Adrenal gland (tissue), 9 donors: ENCODE measurements at regions not wholly inside any gene's neighbourhood (a gene's known extent, or its start where the extent isn't known, plus 50 kb on each side); places are given as distances from the start of the nearest gene placed in this dataset.

Source experiments
- DNase-seq, 7 donors: peaks; one replicate each; pipeline ENCODE4 v3.0.0-alpha.2; 2019 to 2020
- H3K27ac ChIP-seq, 5 donors: fragments of 200-600 bp; sonication (generic) in 4 of 5; 1 replicate in 3 of 5; 2 replicates in 2 of 5; pipeline versions ENCODE4 v1.5.1 to v1.8.0; 2016 to 2020; ENCODE audit warnings: mild to moderate bottlenecking in 1 of 5
- H3K27me3 ChIP-seq: fragments of 200-600 bp; 2 replicates; pipeline ENCODE4 v1.8.0; 2021
- H3K36me3 ChIP-seq, 2 donors: fragments of 200-600 bp; replicated peaks in 1 of 2; 1 replicate in 1 of 2; 2 replicates in 1 of 2; pipeline versions ENCODE4 v1.5.1 to v1.8.0; 2018 to 2022
- H3K4me1 ChIP-seq, 2 donors: fragments of 200-600 bp; replicated peaks in 1 of 2; 1 replicate in 1 of 2; 2 replicates in 1 of 2; pipeline versions ENCODE4 v1.5.1 to v1.8.0; 2018 to 2021
- H3K4me3 ChIP-seq, 4 donors: fragments of 200-600 bp; sonication (generic) in 3 of 4; one replicate each; pipeline ENCODE4 v1.5.1; 2016 to 2018
- H3K9me3 ChIP-seq, 3 donors: fragments of 200-600 bp; sonication (generic) in 1 of 3; replicated peaks in 1 of 3; 1 replicate in 2 of 3; 2 replicates in 1 of 3; pipeline versions ENCODE4 v1.5.1 to v1.8.0; 2016 to 2021
- POLR2A ChIP-seq, 2 donors: fragments of 450-650 bp; IDR thresholded peaks; one replicate each; pipeline ENCODE4 v1.6.1; 2017; ENCODE audit warnings: antibody characterized with exemption in 2 of 2, mild to moderate bottlenecking in 2 of 2, moderate library complexity in 1 of 2
- WGBS, 4 donors: extraction: QIAGEN DNeasy Blood & Tissue Kit in 2 of 4; methylation state at CpG; one replicate each; pipeline versions ENCODE4 v1.1.5 to v1.1.7; 2013 to 2017; 5-methylcytosine and 5-hydroxymethylcytosine counted together
- intact Hi-C, 2 donors: fragments of 100-400 bp; cut with DNase I; formaldehyde crosslinking; loops; one replicate each; pipeline versions ENCODE4 v1.14.1 to v1.15.0; 2022 to 2023
- TF ChIP-seq, protein P1 (sequence below), 6 experiments: fragments of 450-650 bp in 4 of 6; fragments of 200-600 bp in 2 of 6; sonication (generic) in 1 of 6; IDR thresholded peaks; 1 replicate in 5 of 6; 2 replicates in 1 of 6; pipeline versions ENCODE4 v1.5.1 to v1.8.0; 2016 to 2021; ENCODE audit warnings: antibody characterized with exemption in 6 of 6, mild to moderate bottlenecking in 2 of 6, moderate library complexity in 1 of 6
- donor health status: healthy with polysubstance abuse.
- donor health status: Bipolar disorder and iron deficiency.
- donor health status: DM: yes; HTN: yes; CAD: no.
- donor health status: DM: no; HTN: no; CAD: no.
- donor health status: DM: no; HTN: no; CAD: no.

DNA sequence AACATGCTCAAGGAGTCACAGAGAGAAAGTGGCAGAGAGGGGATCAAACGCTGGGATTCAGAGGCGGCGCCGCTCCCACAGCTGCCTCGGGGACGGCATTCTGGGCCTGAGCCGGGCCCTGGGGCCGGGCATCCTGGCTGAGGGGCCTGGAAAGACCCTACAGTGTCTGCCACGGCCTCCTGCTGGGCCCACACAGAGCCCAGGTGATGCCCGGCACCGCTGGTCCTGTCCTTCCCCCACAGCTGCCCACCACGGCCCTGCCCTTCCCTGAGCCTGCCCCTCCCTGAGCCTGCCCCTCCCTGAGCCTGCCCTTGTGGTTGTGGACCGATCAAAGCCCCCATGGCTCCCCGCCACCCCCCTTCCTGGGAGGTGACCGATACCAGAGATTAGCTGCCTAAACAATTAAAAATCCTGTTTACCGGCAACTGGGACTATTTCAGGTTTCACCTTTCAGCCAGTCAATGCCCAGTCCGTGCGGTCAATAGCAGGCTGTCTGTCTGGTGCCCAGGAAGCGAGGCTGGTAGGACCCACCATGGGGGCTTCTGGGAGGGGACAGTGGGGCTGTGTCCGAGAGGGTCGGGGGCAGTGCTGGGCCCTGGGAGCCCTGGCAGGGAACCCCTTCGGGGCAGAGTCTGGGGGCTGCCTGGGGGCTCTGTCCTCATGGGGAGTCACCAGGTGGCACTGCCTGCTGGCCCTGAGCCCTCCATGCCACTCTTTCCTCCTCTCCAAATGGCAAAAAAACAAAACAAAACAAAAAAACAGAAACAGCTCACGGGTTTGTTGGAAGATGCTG lies 55.4 kb upstream of the GATA5 start:
- Histone ChIP-seq H3K27ac (no peak overlapping the region), H3K36me3 (no peaks in the 10 kb centered on the region), H3K27me3 (peaks cover 5% of the 10 kb centered on the region), H3K9me3 (no peaks in the 10 kb centered on the region), H3K4me3 (no peak overlapping the region), H3K4me1 (no peaks in the 10 kb centered on the region)
- TF ChIP-seq, protein P1, sequence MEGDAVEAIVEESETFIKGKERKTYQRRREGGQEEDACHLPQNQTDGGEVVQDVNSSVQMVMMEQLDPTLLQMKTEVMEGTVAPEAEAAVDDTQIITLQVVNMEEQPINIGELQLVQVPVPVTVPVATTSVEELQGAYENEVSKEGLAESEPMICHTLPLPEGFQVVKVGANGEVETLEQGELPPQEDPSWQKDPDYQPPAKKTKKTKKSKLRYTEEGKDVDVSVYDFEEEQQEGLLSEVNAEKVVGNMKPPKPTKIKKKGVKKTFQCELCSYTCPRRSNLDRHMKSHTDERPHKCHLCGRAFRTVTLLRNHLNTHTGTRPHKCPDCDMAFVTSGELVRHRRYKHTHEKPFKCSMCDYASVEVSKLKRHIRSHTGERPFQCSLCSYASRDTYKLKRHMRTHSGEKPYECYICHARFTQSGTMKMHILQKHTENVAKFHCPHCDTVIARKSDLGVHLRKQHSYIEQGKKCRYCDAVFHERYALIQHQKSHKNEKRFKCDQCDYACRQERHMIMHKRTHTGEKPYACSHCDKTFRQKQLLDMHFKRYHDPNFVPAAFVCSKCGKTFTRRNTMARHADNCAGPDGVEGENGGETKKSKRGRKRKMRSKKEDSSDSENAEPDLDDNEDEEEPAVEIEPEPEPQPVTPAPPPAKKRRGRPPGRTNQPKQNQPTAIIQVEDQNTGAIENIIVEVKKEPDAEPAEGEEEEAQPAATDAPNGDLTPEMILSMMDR (IDR thresholded peaks at IDR 0.05), result no peak
- TF ChIP-seq POLR2A (IDR thresholded peaks at IDR 0.05), result no peak
- whole genome bisulfite sequencing, 4 donors, result 73 to 92% (median 85%) methylated on average over 2 to 23 of the region's 23 CpGs
- DNase-seq, result no peak
- intact Hi-C loops, result no loop called here

DNA sequence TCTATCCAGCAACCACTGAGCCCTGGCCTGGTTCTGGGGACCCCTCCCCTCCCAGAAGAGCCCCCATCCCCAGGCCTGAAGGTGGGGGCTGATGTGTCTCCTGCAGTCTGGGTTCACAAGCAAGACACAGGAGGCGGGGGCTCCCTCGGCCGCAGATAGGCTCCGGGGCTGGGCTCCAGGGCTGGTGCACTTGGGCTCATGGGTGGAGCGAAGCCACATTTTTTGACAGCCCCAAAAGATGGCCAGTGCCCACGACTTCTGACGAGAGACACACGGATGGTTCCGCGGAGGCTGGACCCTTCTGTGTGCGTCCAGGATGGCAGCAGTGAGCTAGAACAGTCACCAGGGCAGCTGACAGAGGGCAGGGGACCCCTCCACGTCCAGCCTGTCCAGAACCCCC lies 57.1 kb upstream of the GATA5 start:
- H3K9me3 ChIP-seq, result no peaks in the 10 kb centered on the region
- H3K36me3 ChIP-seq, result no peaks in the 10 kb centered on the region
- intact Hi-C loops, result no loop called here
- H3K27me3 ChIP-seq, result no peaks in the 10 kb centered on the region
- H3K4me1 ChIP-seq, result no peaks in the 10 kb centered on the region
- TF ChIP-seq POLR2A (IDR thresholded peaks at IDR 0.05), result no peak
- TF ChIP-seq, protein P1 (IDR thresholded peaks at IDR 0.05), result no peak
- no peak for DNase-seq
- no peak overlapping the region for H3K4me3 ChIP-seq
- WGBS, 4 donors, result 81 to 85% (median 84%) methylated on average over 4 to 12 of the region's 12 CpGs
- no peak overlapping the region for H3K27ac ChIP-seq

DNA sequence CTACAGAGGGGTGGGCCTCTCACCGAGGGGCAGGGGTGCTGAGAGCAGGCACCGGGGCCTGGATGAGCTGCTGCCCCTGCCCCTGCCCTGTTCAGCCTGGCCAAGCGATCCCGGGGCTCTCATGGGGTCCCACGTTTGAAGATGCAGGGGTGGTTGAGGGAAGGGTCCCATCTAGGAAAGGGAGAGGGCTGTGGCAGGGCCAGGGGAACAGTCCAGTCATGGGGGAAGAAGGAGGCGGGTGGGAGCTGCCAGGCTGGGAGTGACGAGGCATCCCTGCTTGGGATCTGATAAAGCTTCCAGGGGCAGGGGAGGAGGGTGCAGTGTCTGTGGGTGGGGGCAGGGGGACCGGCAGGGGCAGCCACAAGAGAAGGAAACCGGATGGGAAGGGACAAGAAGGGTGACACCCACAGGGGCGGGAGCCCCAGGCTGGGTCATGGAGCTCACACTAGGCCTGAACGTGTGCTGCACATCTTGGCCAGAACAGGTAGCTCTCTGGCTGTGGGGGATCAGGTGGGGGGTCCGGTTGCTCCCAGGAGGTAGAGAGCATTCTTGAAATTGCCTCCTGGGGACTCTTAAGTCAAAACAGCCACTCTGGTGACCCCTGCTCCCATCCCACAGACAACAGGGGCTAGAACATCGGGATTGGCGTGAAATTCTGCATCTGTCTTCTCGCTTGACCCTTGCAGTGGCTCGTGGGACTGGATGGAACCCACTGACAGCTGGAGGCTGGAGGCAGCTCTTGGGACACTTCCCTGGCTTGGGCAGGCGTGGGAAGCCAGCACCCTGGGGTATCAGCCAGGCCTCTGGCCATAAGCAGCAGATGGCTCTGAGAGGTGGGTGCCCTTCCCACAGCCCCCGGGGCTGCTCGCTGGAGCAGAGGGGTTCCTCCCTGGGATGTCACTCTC lies 58.0 kb upstream of the GATA5 start:
- WGBS, 4 donors, result 61 to 73% (median 67%) methylated on average over 9 to 19 of the region's 19 CpGs
- TF ChIP-seq POLR2A (IDR thresholded peaks at IDR 0.05), result no peak
- TF ChIP-seq, protein P1 (IDR thresholded peaks at IDR 0.05), result no peak
- no peaks in the 10 kb centered on the region for H3K27me3 ChIP-seq
- H3K4me3 ChIP-seq, result no peak overlapping the region
- intact Hi-C loops, result no loop called here
- no peaks in the 10 kb centered on the region for H3K9me3 ChIP-seq
- H3K27ac ChIP-seq, result no peak overlapping the region
- H3K36me3 ChIP-seq, result no peaks in the 10 kb centered on the region
- DNase-seq, result no peak
- no peaks in the 10 kb centered on the region for H3K4me1 ChIP-seq

DNA sequence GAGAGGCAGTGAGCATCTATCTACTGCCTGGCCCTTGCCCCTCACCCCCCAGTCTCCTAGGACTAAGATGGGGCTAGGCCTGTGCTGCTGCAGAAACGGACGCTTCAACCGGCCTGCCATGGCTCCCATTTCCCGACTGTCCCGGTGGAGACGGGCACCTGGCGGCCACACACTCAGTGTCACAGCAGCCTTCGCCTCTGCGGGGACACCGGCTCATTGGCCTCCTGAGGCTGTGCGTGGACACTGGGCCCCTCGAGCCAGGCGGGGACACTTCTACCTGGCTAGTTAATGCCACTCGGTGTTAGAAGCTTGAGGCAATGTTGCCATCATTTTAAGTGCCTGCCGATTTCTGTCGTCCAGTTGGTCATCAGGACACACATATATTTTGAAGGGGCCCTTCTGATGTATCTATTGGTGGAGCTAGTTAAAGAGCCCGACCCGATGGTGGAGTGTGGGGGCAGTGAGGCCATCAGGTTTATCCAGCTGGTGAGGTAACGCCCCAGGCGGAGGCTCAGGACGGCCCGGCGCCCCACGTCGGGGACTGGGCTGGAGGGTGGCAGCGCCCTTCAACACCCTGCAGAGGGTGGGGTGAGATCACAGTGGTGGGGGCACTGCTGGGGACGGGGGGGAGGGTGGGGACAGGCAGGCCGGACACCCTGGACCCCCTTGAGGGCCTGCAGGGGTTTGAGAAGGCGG lies 58.9 kb upstream of the GATA5 start:
- TF ChIP-seq POLR2A (IDR thresholded peaks at IDR 0.05), result no peak
- TF ChIP-seq, protein P1 (IDR thresholded peaks at IDR 0.05), result no peak
- H3K27me3 ChIP-seq, result no peaks in the 10 kb centered on the region
- H3K27ac ChIP-seq, result no peak overlapping the region
- no peak for DNase-seq
- 77 to 86% (median 83%) methylated on average over 20 to 29 of the region's 29 CpGs for WGBS, 4 donors
- no peaks in the 10 kb centered on the region for H3K9me3 ChIP-seq
- no peak overlapping the region for H3K4me3 ChIP-seq
- H3K4me1 ChIP-seq, result no peaks in the 10 kb centered on the region
- intact Hi-C loops, result no loop called here
- H3K36me3 ChIP-seq, result no peaks in the 10 kb centered on the region
